H9 (cell line): ENCODE measurements at regions not wholly inside any gene's neighbourhood (a gene's known extent, or its start where the extent isn't known, plus 50 kb on each side); places are given as distances from the start of the nearest gene placed in this dataset.

Experiments used
- DNase-seq: peaks from one replicate; pipeline ENCODE4 v3.0.0-alpha.2; 2017
- H2AFZ ChIP-seq: one replicate; pipeline ENCODE4 v1.6.1; 2013; ENCODE audit warnings: mild to moderate bottlenecking, low read length, control low read depth, moderate library complexity
- H2AK5ac ChIP-seq: 2 replicates; pipeline ENCODE4 v1.6.1; 2013; ENCODE audit warnings: low read length, control low read depth, mixed read lengths; ENCODE audit not compliant: insufficient read length
- H2BK120ac ChIP-seq: one replicate; pipeline ENCODE4 v1.6.1; 2013; ENCODE audit warnings: low read depth, mild to moderate bottlenecking, low read length, control low read depth, inconsistent platforms; ENCODE audit not compliant: poor library complexity, severe bottlenecking
- H2BK12ac ChIP-seq: 2 replicates; pipeline ENCODE4 v1.6.1; 2013; ENCODE audit warnings: low read length, control low read depth, mixed read lengths, low read depth; ENCODE audit not compliant: insufficient read length
- H2BK15ac ChIP-seq: 2 replicates; pipeline ENCODE4 v1.6.1; 2013; ENCODE audit warnings: low read depth, low read length, control low read depth
- H2BK20ac ChIP-seq: one replicate; pipeline ENCODE4 v1.6.1; 2013; ENCODE audit warnings: low read depth, mild to moderate bottlenecking, low read length, control low read depth, inconsistent platforms; ENCODE audit not compliant: poor library complexity, severe bottlenecking
- H2BK5ac ChIP-seq: 2 replicates; pipeline ENCODE4 v1.6.1; 2013; ENCODE audit warnings: low read length, control low read depth, mixed read lengths; ENCODE audit not compliant: insufficient read length
- H3K14ac ChIP-seq: 2 replicates; pipeline ENCODE4 v1.6.1; 2013; ENCODE audit warnings: low read length, control low read depth; ENCODE audit not compliant: insufficient read depth
- H3K18ac ChIP-seq: 2 replicates; pipeline ENCODE4 v1.6.1; 2013; ENCODE audit warnings: low read depth, mild to moderate bottlenecking, mixed read lengths, low read length, control low read depth; ENCODE audit not compliant: insufficient read length
- H3K23ac ChIP-seq: 2 replicates; pipeline ENCODE4 v1.6.1; 2013; ENCODE audit warnings: low read length, control low read depth, mixed read lengths, low read depth; ENCODE audit not compliant: insufficient read length
- H3K23me2 ChIP-seq: 2 replicates; pipeline ENCODE4 v1.6.1; 2013; ENCODE audit warnings: low read depth, mild to moderate bottlenecking, mixed read lengths, low read length, control low read depth; ENCODE audit not compliant: insufficient read length, poor library complexity, severe bottlenecking
- H3K27ac ChIP-seq: 2 replicates; pipeline ENCODE4 v1.5.1; 2013; ENCODE audit warnings: low read length, control low read depth, mixed read lengths, low read depth; ENCODE audit not compliant: insufficient read length
- H3K27me3 ChIP-seq: 2 replicates; pipeline ENCODE4 v1.6.1; 2013; ENCODE audit warnings: low read length, control low read depth, inconsistent platforms; ENCODE audit not compliant: insufficient read depth
- H3K4ac ChIP-seq: 2 replicates; pipeline ENCODE4 v1.6.1; 2013; ENCODE audit warnings: low read depth, mild to moderate bottlenecking, control low read depth, inconsistent platforms, low read length, moderate library complexity
- H3K4me1 ChIP-seq: 2 replicates; pipeline ENCODE4 v1.6.1; 2013; ENCODE audit warnings: low read length, control low read depth, inconsistent platforms; ENCODE audit not compliant: insufficient read depth
- H3K4me2 ChIP-seq: 2 replicates; pipeline ENCODE4 v1.6.1; 2013; ENCODE audit warnings: low read length, control low read depth, mixed read lengths; ENCODE audit not compliant: insufficient read length, insufficient read depth
- H3K56ac ChIP-seq: 2 replicates; pipeline ENCODE4 v1.6.1; 2013; ENCODE audit warnings: low read depth, mild to moderate bottlenecking, mixed read lengths, low read length, control low read depth; ENCODE audit not compliant: insufficient read length
- H3K79me1 ChIP-seq: 2 replicates; pipeline ENCODE4 v1.6.1; 2013; ENCODE audit warnings: low read depth, mild to moderate bottlenecking, moderate library complexity, low read length, control low read depth, inconsistent platforms; ENCODE audit not compliant: insufficient read depth, poor library complexity, severe bottlenecking
- H3K79me2 ChIP-seq: 2 replicates; pipeline ENCODE4 v1.6.1; 2013; ENCODE audit warnings: low read length, control low read depth, inconsistent platforms; ENCODE audit not compliant: insufficient read depth
- H3K9ac ChIP-seq: 2 replicates; pipeline ENCODE4 v1.6.1; 2013; ENCODE audit warnings: low read length, control low read depth, mixed read lengths; ENCODE audit not compliant: insufficient read length; ENCODE audit errors: extremely low read depth
- H3K9me3 ChIP-seq: one replicate; pipeline ENCODE4 v1.6.1; 2013; ENCODE audit warnings: low read depth, low read length, inconsistent platforms; ENCODE audit not compliant: control insufficient read depth
- H3T11ph ChIP-seq: one replicate; pipeline ENCODE4 v1.6.1; 2013; ENCODE audit warnings: mild to moderate bottlenecking, low read length, control low read depth, inconsistent platforms
- H4K20me1 ChIP-seq: one replicate; pipeline ENCODE4 v1.6.1; 2013; ENCODE audit not compliant: control insufficient read depth, insufficient read length, insufficient read depth
- H4K5ac ChIP-seq: 2 replicates; pipeline ENCODE4 v1.6.1; 2013; ENCODE audit warnings: low read depth, mild to moderate bottlenecking, mixed read lengths, low read length, control low read depth; ENCODE audit not compliant: insufficient read length
- H4K8ac ChIP-seq: replicated peaks from 2 replicates; pipeline ENCODE4 v1.6.1; 2013; ENCODE audit warnings: low read length, control low read depth, mixed read lengths, low read depth; ENCODE audit not compliant: insufficient read length
- H4K91ac ChIP-seq: 2 replicates; pipeline ENCODE4 v1.6.1; 2013; ENCODE audit warnings: low read depth, mild to moderate bottlenecking, moderate library complexity, mixed read lengths, low read length, control low read depth; ENCODE audit not compliant: insufficient read length
- H3K27ac Mint-ChIP-seq, 3 experiments: 2 replicates in 2 of 3; 3 replicates in 1 of 3; pipeline ENCODE4 v1.8.0; 2020 to 2021; ENCODE audit warnings: mixed read lengths in 3 of 3, mild to moderate bottlenecking in 1 of 3, moderate library complexity in 1 of 3
- H3K27me3 Mint-ChIP-seq: 2 replicates; pipeline ENCODE4 v1.8.0; 2021; ENCODE audit warnings: low read depth, mild to moderate bottlenecking, moderate library complexity, mixed read lengths
- H3K36me3 Mint-ChIP-seq, 3 experiments: 2 replicates in 2 of 3; 3 replicates in 1 of 3; pipeline ENCODE4 v1.8.0; 2020 to 2021; ENCODE audit warnings: low read depth in 3 of 3, mixed read lengths in 3 of 3; ENCODE audit not compliant: insufficient read depth in 1 of 3
- H3K4me1 Mint-ChIP-seq, 2 experiments: 2 replicates each; pipeline ENCODE4 v1.8.0; 2020; ENCODE audit warnings: mixed read lengths in 2 of 2
- H3K4me3 Mint-ChIP-seq, 2 experiments: 2 replicates in 1 of 2; 3 replicates in 1 of 2; pipeline ENCODE4 v1.8.0; 2020 to 2021; ENCODE audit warnings: mild to moderate bottlenecking in 2 of 2, mixed read lengths in 2 of 2, moderate library complexity in 1 of 2
- H3K9me3 Mint-ChIP-seq, 2 experiments: 2 replicates in 1 of 2; 3 replicates in 1 of 2; pipeline ENCODE4 v1.8.0; 2020; ENCODE audit warnings: mild to moderate bottlenecking in 2 of 2, mixed read lengths in 2 of 2, moderate library complexity in 1 of 2
- WGBS: extraction: QIAGEN DNeasy Blood & Tissue Kit; methylation state at CpG from one replicate; pipeline ENCODE4 v1.1.7; 2013; ENCODE audit warnings: missing lambda C conversion rate, low lambda C conversion rate, mixed read lengths; ENCODE audit not compliant: insufficient read length; ENCODE audit errors: extremely low coverage; 5-methylcytosine and 5-hydroxymethylcytosine counted together
- TF ChIP-seq, protein P1 (sequence below): fragments of 200-600 bp; sonication (generic); conservative IDR thresholded peaks from 3 replicates; pipeline ENCODE4 v1.8.0; 2021; ENCODE audit warnings: antibody characterized with exemption, mild to moderate bottlenecking

- no peak overlapping the region for H3K9ac ChIP-seq
- no peaks in the 10 kb centered on the region for H4K20me1 ChIP-seq
- H3K23ac ChIP-seq: no peak overlapping the region
- H3K4me2 ChIP-seq: no peak overlapping the region
- no peaks in the 10 kb centered on the region for H3K79me2 ChIP-seq
- H2AFZ ChIP-seq: no peak overlapping the region
- Mint-ChIP-seq H3K4me3 (peak overlapping the region in 1 of 2 experiments; percentile 53; a peak in 1 of 5 replicates), H3K27ac (no peak overlapping the region), H3K4me1 (peaks cover 38 to 44% of the 10 kb centered on the region in 2 experiments), H3K27me3 (peaks cover 33% of the 10 kb centered on the region), H3K9me3 (no peaks in the 10 kb centered on the region), H3K36me3 (0 out of 7 replicates have a peak, but pooled peaks cover 0 to 4% (median 0%) of the 10 kb centered on the region in 3 experiments)
- H2BK5ac ChIP-seq: no peak overlapping the region
- no peak overlapping the region for H3K56ac ChIP-seq
- no peak overlapping the region for H4K8ac ChIP-seq
- TF ChIP-seq, protein P1, sequence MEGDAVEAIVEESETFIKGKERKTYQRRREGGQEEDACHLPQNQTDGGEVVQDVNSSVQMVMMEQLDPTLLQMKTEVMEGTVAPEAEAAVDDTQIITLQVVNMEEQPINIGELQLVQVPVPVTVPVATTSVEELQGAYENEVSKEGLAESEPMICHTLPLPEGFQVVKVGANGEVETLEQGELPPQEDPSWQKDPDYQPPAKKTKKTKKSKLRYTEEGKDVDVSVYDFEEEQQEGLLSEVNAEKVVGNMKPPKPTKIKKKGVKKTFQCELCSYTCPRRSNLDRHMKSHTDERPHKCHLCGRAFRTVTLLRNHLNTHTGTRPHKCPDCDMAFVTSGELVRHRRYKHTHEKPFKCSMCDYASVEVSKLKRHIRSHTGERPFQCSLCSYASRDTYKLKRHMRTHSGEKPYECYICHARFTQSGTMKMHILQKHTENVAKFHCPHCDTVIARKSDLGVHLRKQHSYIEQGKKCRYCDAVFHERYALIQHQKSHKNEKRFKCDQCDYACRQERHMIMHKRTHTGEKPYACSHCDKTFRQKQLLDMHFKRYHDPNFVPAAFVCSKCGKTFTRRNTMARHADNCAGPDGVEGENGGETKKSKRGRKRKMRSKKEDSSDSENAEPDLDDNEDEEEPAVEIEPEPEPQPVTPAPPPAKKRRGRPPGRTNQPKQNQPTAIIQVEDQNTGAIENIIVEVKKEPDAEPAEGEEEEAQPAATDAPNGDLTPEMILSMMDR: no peak
- no peak overlapping the region for H3K14ac ChIP-seq
- no peak overlapping the region for H2BK120ac ChIP-seq
- H2AK5ac ChIP-seq: no peak overlapping the region
- no peak overlapping the region for H2BK12ac ChIP-seq
- no peaks in the 10 kb centered on the region for H3K9me3 ChIP-seq
- WGBS: no CpG with 5 or more reads among the region's 5 CpGs
- H3K27ac ChIP-seq: no peak overlapping the region
- H3K4ac ChIP-seq: no peak overlapping the region
- no peak overlapping the region for H4K91ac ChIP-seq
- no peak for DNase-seq
- no peak overlapping the region for H2BK15ac ChIP-seq
- H3K18ac ChIP-seq: no peak overlapping the region
- H3T11ph ChIP-seq: no peak overlapping the region
- H4K5ac ChIP-seq: no peak overlapping the region
- H3K4me1 ChIP-seq: peaks cover 10% of the 10 kb centered on the region; the same call in 1 of the 2 replicates
- no peak overlapping the region for H2BK20ac ChIP-seq
- no peaks in the 10 kb centered on the region for H3K27me3 ChIP-seq
- no peaks in the 10 kb centered on the region for H3K23me2 ChIP-seq
- no peaks in the 10 kb centered on the region for H3K79me1 ChIP-seq
These were observed 190.6 kb upstream of the MSX2 start for GRCh38 chr5:174533751-174534241.
